GM21717 (cell line): ENCODE measurements at regions not wholly inside any gene's neighbourhood (a gene's known extent, or its start where the extent isn't known, plus 50 kb on each side); places are given as distances from the start of the nearest gene placed in this dataset.
"Not testable (repeated sequence)": the region's sequence is repeated elsewhere in the genome, so short reads cannot be mapped to it uniquely, and the experiment has no call there.

Experiments
- ATAC-seq: cut with Tn5 transposase; IDR thresholded peaks from one replicate; pipeline ENCODE4 v1.9.1; 2021; ENCODE audit warnings: mild to moderate bottlenecking, moderate library complexity; ENCODE audit not compliant: unreplicated experiment

- no peak for ATAC-seq
These were observed 105.7 kb downstream of the LCA5 start for GRCh38 chr6:79431537-79431933.

GRCh38 chr6:79430913-79431536 is 106.2 kb downstream of the LCA5 start:
- no peak for ATAC-seq

GRCh38 chr6:79427721-79428120 is 109.5 kb downstream of the LCA5 start:
- ATAC-seq: no peak

GRCh38 chr6:79426625-79427278 is 110.5 kb downstream of the LCA5 start:
- ATAC-seq: no peak

GRCh38 chr6:79425589-79426311 is 111.5 kb downstream of the LCA5 start:
- no peak for ATAC-seq

GRCh38 chr6:79423216-79423615 is 114.0 kb downstream of the LCA5 start:
- no peak for ATAC-seq

GRCh38 chr6:79422666-79423065 is 114.6 kb downstream of the LCA5 start:
- no peak for ATAC-seq

GRCh38 chr6:79421707-79422484 is 115.3 kb downstream of the LCA5 start:
- ATAC-seq: peak; percentile 59

- ATAC-seq: no peak
These were observed 116.2 kb downstream of the LCA5 start for GRCh38 chr6:79421001-79421411.

- ATAC-seq: no peak
These were observed 117.2 kb downstream of the LCA5 start for GRCh38 chr6:79420054-79420453.

- no peak for ATAC-seq
These were observed 120.3 kb downstream of the LCA5 start for GRCh38 chr6:79416931-79417330.

GRCh38 chr6:79413562-79414002 is 123.6 kb downstream of the LCA5 start:
- ATAC-seq: no peak

GRCh38 chr6:79410806-79411205 is 126.4 kb downstream of the LCA5 start:
- ATAC-seq: no peak

- ATAC-seq: no peak
These were observed 128.8 kb downstream of the LCA5 start for GRCh38 chr6:79408256-79408974.

GRCh38 chr6:79404677-79405076 is 132.6 kb downstream of the LCA5 start:
- ATAC-seq: no peak

GRCh38 chr6:79404261-79404660 is 133.0 kb downstream of the LCA5 start:
- ATAC-seq: no peak

GRCh38 chr6:79403563-79403962 is 133.7 kb downstream of the LCA5 start:
- ATAC-seq: no peak

GRCh38 chr6:79403086-79403485 is 134.1 kb downstream of the LCA5 start:
- no peak for ATAC-seq

GRCh38 chr6:79399499-79399898 is 137.7 kb downstream of the LCA5 start:
- no peak for ATAC-seq

- ATAC-seq: not testable (repeated sequence)
These were observed 138.6 kb downstream of the LCA5 start for GRCh38 chr6:79398617-79399016.

- no peak for ATAC-seq
These were observed 140.6 kb downstream of the LCA5 start for GRCh38 chr6:79396625-79397024.
